ENCODE measurements at regions not wholly inside any gene's neighbourhood (a gene's known extent, or its start where the extent isn't known, plus 50 kb on each side); places are given as distances from the start of the nearest gene placed in this dataset.

GRCh38 chr1:208309771-208310170 is 65.6 kb upstream of the PLXNA2 start:
- H3K27me3 ChIP-seq (ENCODE audit: control insufficient read depth, insufficient read depth, low read length), result no peaks in the 10 kb centered on the region
- H3K4me3 ChIP-seq (ENCODE audit: low read depth, low read length), result no peak overlapping the region
- H3K36me3 ChIP-seq (ENCODE audit: control insufficient read depth, insufficient read depth, low read length), result no peaks in the 10 kb centered on the region
- no peak for DNase-seq (ENCODE audit: low read depth)
- TF ChIP-seq, protein P1, sequence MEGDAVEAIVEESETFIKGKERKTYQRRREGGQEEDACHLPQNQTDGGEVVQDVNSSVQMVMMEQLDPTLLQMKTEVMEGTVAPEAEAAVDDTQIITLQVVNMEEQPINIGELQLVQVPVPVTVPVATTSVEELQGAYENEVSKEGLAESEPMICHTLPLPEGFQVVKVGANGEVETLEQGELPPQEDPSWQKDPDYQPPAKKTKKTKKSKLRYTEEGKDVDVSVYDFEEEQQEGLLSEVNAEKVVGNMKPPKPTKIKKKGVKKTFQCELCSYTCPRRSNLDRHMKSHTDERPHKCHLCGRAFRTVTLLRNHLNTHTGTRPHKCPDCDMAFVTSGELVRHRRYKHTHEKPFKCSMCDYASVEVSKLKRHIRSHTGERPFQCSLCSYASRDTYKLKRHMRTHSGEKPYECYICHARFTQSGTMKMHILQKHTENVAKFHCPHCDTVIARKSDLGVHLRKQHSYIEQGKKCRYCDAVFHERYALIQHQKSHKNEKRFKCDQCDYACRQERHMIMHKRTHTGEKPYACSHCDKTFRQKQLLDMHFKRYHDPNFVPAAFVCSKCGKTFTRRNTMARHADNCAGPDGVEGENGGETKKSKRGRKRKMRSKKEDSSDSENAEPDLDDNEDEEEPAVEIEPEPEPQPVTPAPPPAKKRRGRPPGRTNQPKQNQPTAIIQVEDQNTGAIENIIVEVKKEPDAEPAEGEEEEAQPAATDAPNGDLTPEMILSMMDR (IDR thresholded peaks at IDR 0.05; ENCODE audit: insufficient read depth, low read length, poor library complexity, severe bottlenecking), result no peak

GRCh38 chr1:208312706-208313105 is 68.5 kb upstream of the PLXNA2 start:
- no peak overlapping the region for H3K4me3 ChIP-seq (ENCODE audit: low read depth, low read length)
- TF ChIP-seq, protein P1 (IDR thresholded peaks at IDR 0.05; ENCODE audit: insufficient read depth, low read length, poor library complexity, severe bottlenecking), result no peak
- no peaks in the 10 kb centered on the region for H3K36me3 ChIP-seq (ENCODE audit: control insufficient read depth, insufficient read depth, low read length)
- H3K27me3 ChIP-seq (ENCODE audit: control insufficient read depth, insufficient read depth, low read length), result no peaks in the 10 kb centered on the region
- DNase-seq (ENCODE audit: low read depth), result no peak

GRCh38 chr1:208314431-208314830 is 70.2 kb upstream of the PLXNA2 start:
- no peak for DNase-seq (ENCODE audit: low read depth)
- no peaks in the 10 kb centered on the region for H3K27me3 ChIP-seq (ENCODE audit: control insufficient read depth, insufficient read depth, low read length)
- no peak overlapping the region for H3K4me3 ChIP-seq (ENCODE audit: low read depth, low read length)
- TF ChIP-seq, protein P1 (IDR thresholded peaks at IDR 0.05; ENCODE audit: insufficient read depth, low read length, poor library complexity, severe bottlenecking), result no peak
- H3K36me3 ChIP-seq (ENCODE audit: control insufficient read depth, insufficient read depth, low read length), result no peaks in the 10 kb centered on the region

- H3K27me3 ChIP-seq (ENCODE audit: control insufficient read depth, insufficient read depth, low read length), result no peaks in the 10 kb centered on the region
- TF ChIP-seq, protein P1 (IDR thresholded peaks at IDR 0.05; ENCODE audit: insufficient read depth, low read length, poor library complexity, severe bottlenecking), result no peak
- H3K4me3 ChIP-seq (ENCODE audit: low read depth, low read length), result no peak overlapping the region
- no peaks in the 10 kb centered on the region for H3K36me3 ChIP-seq (ENCODE audit: control insufficient read depth, insufficient read depth, low read length)
- DNase-seq (ENCODE audit: low read depth), result no peak
These were observed 74.1 kb upstream of the PLXNA2 start for GRCh38 chr1:208318150-208318734.

DNA sequence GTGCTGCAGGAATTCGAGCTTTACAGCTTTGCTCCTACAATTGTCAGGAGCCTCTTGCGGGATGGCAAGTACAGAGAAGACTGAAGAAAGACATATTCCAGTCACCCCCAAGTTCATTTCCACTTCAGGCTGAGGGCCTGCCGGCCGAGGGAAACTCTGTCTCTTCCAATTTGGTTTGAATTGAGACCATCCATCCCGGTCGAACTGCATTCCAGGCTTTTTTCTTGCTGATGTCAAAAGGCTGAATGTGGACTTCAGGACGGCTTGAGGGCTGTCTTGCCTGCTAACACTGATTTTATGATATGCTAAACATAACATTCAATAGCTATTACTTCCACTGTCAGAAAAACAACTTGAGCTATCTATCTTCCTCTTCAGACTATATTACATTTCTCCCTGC is 79.8 kb upstream of the PLXNA2 start:
- no peak for DNase-seq (ENCODE audit: low read depth)
- Histone ChIP-seq H3K4me3 (ENCODE audit: low read depth, low read length) (no peak overlapping the region), H3K27me3 (ENCODE audit: control insufficient read depth, insufficient read depth, low read length) (no peaks in the 10 kb centered on the region), H3K36me3 (ENCODE audit: control insufficient read depth, insufficient read depth, low read length) (no peaks in the 10 kb centered on the region)
- TF ChIP-seq, protein P1 (IDR thresholded peaks at IDR 0.05; ENCODE audit: insufficient read depth, low read length, poor library complexity, severe bottlenecking), result no peak

GRCh38 chr1:208326033-208326432 is 81.8 kb upstream of the PLXNA2 start:
- Histone ChIP-seq H3K4me3 (ENCODE audit: low read depth, low read length) (no peak overlapping the region), H3K27me3 (ENCODE audit: control insufficient read depth, insufficient read depth, low read length) (no peaks in the 10 kb centered on the region), H3K36me3 (ENCODE audit: control insufficient read depth, insufficient read depth, low read length) (no peaks in the 10 kb centered on the region)
- DNase-seq (ENCODE audit: low read depth), result no peak
- TF ChIP-seq, protein P1 (IDR thresholded peaks at IDR 0.05; ENCODE audit: insufficient read depth, low read length, poor library complexity, severe bottlenecking), result no peak
